Endothelial cell of umbilical vein (primary cell): ENCODE measurements at regions not wholly inside any gene's neighbourhood (a gene's known extent, or its start where the extent isn't known, plus 50 kb on each side); places are given as distances from the start of the nearest gene placed in this dataset.

ENCODE experiments used
- BruUV-seq: library from RNA; stranded (reverse); fragments of 400-500 nt; replicated peaks from 2 replicates; lab custom pipeline; 2021; lab: Mats Ljungman, UMichigan
- CTCF ChIA-PET: fragments of 300-600, 350-600 bp; sonication (Branson Sonifier 250); formaldehyde crosslinking; loops from one replicate; lab custom pipeline; 2021; ENCODE audit warnings: antibody characterized with exemption, inconsistent platforms; lab: Charles Lee
- POLR2A ChIA-PET: fragments of 300-600, 350-600 bp; sonication (Branson Sonifier 250); formaldehyde crosslinking; loops from one replicate; lab custom pipeline; 2021; ENCODE audit warnings: antibody characterized with exemption, inconsistent platforms; lab: Charles Lee
- DNase-seq: peaks from one replicate; pipeline ENCODE4 v3.0.0-alpha.2; 2011; ENCODE audit warnings: low read depth, low spot score
- FAIRE-seq: peaks from 2 replicates; lab custom pipeline; 2011; peaks lifted over from hg19 to GRCh38; lab: Jason Lieb, UNC
- H2AFZ ChIP-seq: 2 replicates; pipeline ENCODE4 v1.6.0; 2012; ENCODE audit warnings: low read depth, low read length, control low read depth, inconsistent platforms
- H3K27ac ChIP-seq: 2 replicates; pipeline ENCODE4 v1.5.1; 2011; ENCODE audit warnings: low read depth, mild to moderate bottlenecking, control low read depth, low read length, moderate library complexity; ENCODE audit not compliant: insufficient read depth
- H3K27me3 ChIP-seq, 2 experiments: 2 replicates each; pipeline versions ENCODE4 v1.6.0 to v1.6.1; 2011; ENCODE audit warnings: low read length in 2 of 2, mixed read lengths in 1 of 2; ENCODE audit not compliant: control insufficient read depth in 2 of 2, insufficient read depth in 2 of 2
- H3K36me3 ChIP-seq, 2 experiments: 2 replicates in 1 of 2; 3 replicates in 1 of 2; pipeline ENCODE4 v1.5.1; 2011; ENCODE audit warnings: low read length in 2 of 2, mild to moderate bottlenecking in 1 of 2, moderate library complexity in 1 of 2; ENCODE audit not compliant: control insufficient read depth in 2 of 2, insufficient read depth in 2 of 2; ENCODE audit errors: extremely low read depth in 1 of 2
- H3K4me1 ChIP-seq: 3 replicates; pipeline ENCODE4 v1.5.1; 2011; ENCODE audit warnings: mild to moderate bottlenecking, low read length; ENCODE audit not compliant: control insufficient read depth, insufficient read depth; ENCODE audit errors: extremely low read depth
- H3K4me2 ChIP-seq: 2 replicates; pipeline ENCODE4 v1.6.1; 2011; ENCODE audit warnings: low read length, control low read depth, mixed read lengths; ENCODE audit not compliant: insufficient read depth
- H3K4me3 ChIP-seq, 3 experiments: fragments of 200-600 bp in 1 of 3; sonication (generic), shearing (Covaris generic) in 1 of 3; replicated peaks in 1 of 3; 2 replicates each; pipeline ENCODE4 v1.5.1; 2011 to 2016; ENCODE audit warnings: control low read depth in 3 of 3, low read length in 3 of 3, mild to moderate bottlenecking in 2 of 3, inconsistent platforms in 1 of 3, low read depth in 1 of 3, moderate library complexity in 1 of 3; ENCODE audit not compliant: insufficient read depth in 1 of 3
- H3K79me2 ChIP-seq: 2 replicates; pipeline ENCODE4 v1.6.0; 2012; ENCODE audit warnings: low read length, inconsistent platforms; ENCODE audit not compliant: control insufficient read depth, insufficient read depth
- H3K9ac ChIP-seq: replicated peaks from 2 replicates; pipeline ENCODE3; 2011; ENCODE audit warnings: low read length, control low read depth; ENCODE audit not compliant: insufficient read depth; ENCODE audit errors: extremely low read depth
- H3K9me1 ChIP-seq: replicated peaks from 3 replicates; pipeline ENCODE4 v1.6.0; 2011; ENCODE audit warnings: mild to moderate bottlenecking, low read length; ENCODE audit not compliant: control insufficient read depth, insufficient read depth; ENCODE audit errors: extremely low read depth
- H3K9me3 ChIP-seq: replicated peaks from 2 replicates; pipeline ENCODE4 v1.5.1; 2012; ENCODE audit warnings: low read length, inconsistent platforms; ENCODE audit not compliant: control insufficient read depth, insufficient read depth
- H4K20me1 ChIP-seq: replicated peaks from 2 replicates; pipeline ENCODE3; 2011; ENCODE audit warnings: mild to moderate bottlenecking, low read length; ENCODE audit not compliant: control insufficient read depth, insufficient read depth; ENCODE audit errors: extremely low read depth
- EZH2 ChIP-seq: IDR thresholded peaks from 2 replicates; pipeline ENCODE4 v1.6.1; 2012; ENCODE audit warnings: borderline replicate concordance, low read depth, mild to moderate bottlenecking, moderate library complexity, low read length, inconsistent platforms; ENCODE audit not compliant: severe bottlenecking
- FOS ChIP-seq: IDR thresholded peaks from 2 replicates; pipeline ENCODE4 v1.6.1; 2011; ENCODE audit warnings: mild to moderate bottlenecking, low read length, moderate library complexity, borderline replicate concordance; ENCODE audit not compliant: insufficient read depth
- GATA2 ChIP-seq: IDR thresholded peaks from 2 replicates; pipeline ENCODE4 v1.7.0; 2011; ENCODE audit warnings: low read depth, mild to moderate bottlenecking, moderate library complexity, mixed read lengths, low read length; ENCODE audit not compliant: insufficient read length, insufficient read depth
- JUN ChIP-seq: IDR thresholded peaks from 2 replicates; pipeline ENCODE4 v1.6.1; 2011; ENCODE audit warnings: borderline replicate concordance, low read depth; ENCODE audit not compliant: insufficient read length, insufficient read depth
- MYC ChIP-seq: IDR thresholded peaks from one replicate; pipeline ENCODE4 v1.6.1; 2011; ENCODE audit warnings: mild to moderate bottlenecking, low read depth, low read length
- POLR2A ChIP-seq: IDR thresholded peaks from 2 replicates; pipeline ENCODE4 v1.6.1; 2012; ENCODE audit warnings: low read depth, mild to moderate bottlenecking, control low read depth, low read length
- POLR2AphosphoS5 ChIP-seq: IDR thresholded peaks from 2 replicates; pipeline ENCODE4 v1.6.1; 2012; ENCODE audit warnings: low read depth, mild to moderate bottlenecking, control low read depth, low read length, moderate library complexity; ENCODE audit not compliant: insufficient read depth
- dilution Hi-C: fragments of 300-500 bp; cut with MboI; formaldehyde crosslinking; loops from one replicate; pipeline ENCODE4 v1.15.0; 2019; ENCODE audit warnings: low sequenced_read_pairs; ENCODE audit not compliant: extremely low pct_ligation_motif_present
- intact Hi-C: fragments of 100-400 bp; cut with micrococcal nuclease; formaldehyde crosslinking; loops from one replicate; pipeline ENCODE4 v1.10.0; 2022
- TF ChIP-seq, protein P1 (sequence below): IDR thresholded peaks from 2 replicates; pipeline ENCODE4 v1.6.1; 2011; ENCODE audit not compliant: insufficient read depth, insufficient read length
- TF ChIP-seq, protein P2 (sequence below), 2 donors: IDR thresholded peaks; 1 replicate in 1 of 2; 2 replicates in 1 of 2; pipeline ENCODE4 v1.5.1; 2011; ENCODE audit warnings: low read length in 2 of 2, mild to moderate bottlenecking in 2 of 2, moderate library complexity in 2 of 2, control low read depth in 1 of 2, inconsistent platforms in 1 of 2, low read depth in 1 of 2; ENCODE audit not compliant: insufficient read depth in 1 of 2; ENCODE audit errors: extremely low read depth in 1 of 2

DNA sequence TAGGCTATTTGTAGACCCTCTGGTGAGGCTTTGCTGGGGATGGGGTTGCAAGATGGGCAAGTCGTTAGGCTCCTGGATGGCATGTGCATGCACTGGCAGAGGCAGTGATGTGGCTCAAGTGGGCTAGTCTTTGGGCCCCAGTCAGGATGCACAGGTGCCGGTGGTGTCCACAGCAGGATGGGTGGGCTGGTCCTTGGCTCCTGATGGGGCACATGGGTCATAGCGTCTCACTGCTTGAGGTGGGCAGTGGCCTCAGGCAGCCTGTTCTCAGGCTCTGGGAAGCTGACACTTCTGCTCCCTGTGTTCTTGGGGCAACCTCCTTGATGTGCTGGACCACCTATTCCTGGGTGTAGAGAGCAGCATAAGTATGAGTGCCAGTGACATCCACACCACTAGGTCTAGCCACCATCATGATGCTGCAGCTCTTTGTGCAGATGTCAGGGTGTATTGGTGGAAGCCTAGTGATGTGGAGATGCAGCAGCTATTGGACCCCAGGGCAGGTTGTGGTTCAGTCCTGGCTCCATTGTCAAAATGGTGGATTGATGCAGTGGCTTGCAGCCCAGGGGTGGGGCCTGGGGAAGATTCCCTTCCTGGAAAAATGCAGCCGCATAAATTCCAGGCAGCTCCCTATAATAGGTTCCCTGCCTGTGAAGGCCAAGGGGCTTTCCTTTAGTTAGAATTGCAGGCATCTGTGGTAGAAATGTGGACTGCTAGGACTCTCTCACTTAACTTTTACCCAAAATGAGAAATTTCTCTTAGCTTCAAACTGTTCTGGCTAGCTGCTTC lies 742.5 kb upstream of the MDGA2 start:
- BruUV-seq: no TSS peak
- Histone ChIP-seq H3K4me1 (no peaks in the 10 kb centered on the region), H3K27me3 (no peaks in the 10 kb centered on the region), H4K20me1 (no peaks in the 10 kb centered on the region), H3K4me2 (no peak overlapping the region), H3K27ac (no peak overlapping the region), H3K36me3 (no peaks in the 10 kb centered on the region), H3K9me3 (peaks cover 2% of the 10 kb centered on the region), H2AFZ (no peak overlapping the region), H3K9me1 (no peaks in the 10 kb centered on the region), H3K4me3 (no peak overlapping the region), H3K79me2 (no peaks in the 10 kb centered on the region), H3K9ac (no peak overlapping the region)
- dilution Hi-C loops: no loop called here
- FAIRE-seq (no peak), DNase-seq (no peak)
- CTCF ChIA-PET: no interaction called here
- POLR2A ChIA-PET: no interaction called here
- no peak for TF ChIP-seq GATA2
- no peak for TF ChIP-seq MYC
- TF ChIP-seq, protein P1, sequence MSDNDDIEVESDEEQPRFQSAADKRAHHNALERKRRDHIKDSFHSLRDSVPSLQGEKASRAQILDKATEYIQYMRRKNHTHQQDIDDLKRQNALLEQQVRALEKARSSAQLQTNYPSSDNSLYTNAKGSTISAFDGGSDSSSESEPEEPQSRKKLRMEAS: no peak
- TF ChIP-seq, protein P2, sequence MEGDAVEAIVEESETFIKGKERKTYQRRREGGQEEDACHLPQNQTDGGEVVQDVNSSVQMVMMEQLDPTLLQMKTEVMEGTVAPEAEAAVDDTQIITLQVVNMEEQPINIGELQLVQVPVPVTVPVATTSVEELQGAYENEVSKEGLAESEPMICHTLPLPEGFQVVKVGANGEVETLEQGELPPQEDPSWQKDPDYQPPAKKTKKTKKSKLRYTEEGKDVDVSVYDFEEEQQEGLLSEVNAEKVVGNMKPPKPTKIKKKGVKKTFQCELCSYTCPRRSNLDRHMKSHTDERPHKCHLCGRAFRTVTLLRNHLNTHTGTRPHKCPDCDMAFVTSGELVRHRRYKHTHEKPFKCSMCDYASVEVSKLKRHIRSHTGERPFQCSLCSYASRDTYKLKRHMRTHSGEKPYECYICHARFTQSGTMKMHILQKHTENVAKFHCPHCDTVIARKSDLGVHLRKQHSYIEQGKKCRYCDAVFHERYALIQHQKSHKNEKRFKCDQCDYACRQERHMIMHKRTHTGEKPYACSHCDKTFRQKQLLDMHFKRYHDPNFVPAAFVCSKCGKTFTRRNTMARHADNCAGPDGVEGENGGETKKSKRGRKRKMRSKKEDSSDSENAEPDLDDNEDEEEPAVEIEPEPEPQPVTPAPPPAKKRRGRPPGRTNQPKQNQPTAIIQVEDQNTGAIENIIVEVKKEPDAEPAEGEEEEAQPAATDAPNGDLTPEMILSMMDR (IDR thresholded peaks at IDR 0.05; ENCODE audit: extremely low read depth in 1 of 2, insufficient read depth in 1 of 2, low read depth in 1 of 2, low read length in 2 of 2): no peak
- TF ChIP-seq POLR2A: no peak
- no peak for TF ChIP-seq POLR2AphosphoS5
- no peak for TF ChIP-seq EZH2
- TF ChIP-seq JUN: no peak
- no peak for TF ChIP-seq FOS
- intact Hi-C loops: no loop called here
